Hematopoietic multipotent progenitor cell treated with erythropoietin and hydrocortisone succinate and interleukin-3 and kit ligand, for 4 days (in vitro differentiated cells): ENCODE measurements at regions not wholly inside any gene's neighbourhood (a gene's known extent, or its start where the extent isn't known, plus 50 kb on each side); places are given as distances from the start of the nearest gene placed in this dataset.

Source experiments
- DNase-seq: peaks from one replicate; pipeline ENCODE4 v3.0.0-alpha.2; 2015

- no peak for DNase-seq
Observed at GRCh38 chr1:232893481-232894313, 56.7 kb upstream of the NTPCR start.

- DNase-seq: no peak
Observed at GRCh38 chr1:232894436-232894835, 56.0 kb upstream of the NTPCR start.

GRCh38 chr1:232897949-232898465 lies 52.4 kb upstream of the NTPCR start:
- no peak for DNase-seq

GRCh38 chr1:232899268-232899667 lies 51.1 kb upstream of the NTPCR start:
- no peak for DNase-seq

GRCh38 chr1:232899839-232900238 lies 50.6 kb upstream of the NTPCR start:
- DNase-seq: no peak
